ENCODE measurements at regions not wholly inside any gene's neighbourhood (a gene's known extent, or its start where the extent isn't known, plus 50 kb on each side); places are given as distances from the start of the nearest gene placed in this dataset.
A peak's percentile ranks its signal among the peaks of the same experiment; 100 is the strongest.
"Not testable (repeated sequence)": the region's sequence is repeated elsewhere in the genome, so short reads cannot be mapped to it uniquely, and the experiment has no call there.

DNA sequence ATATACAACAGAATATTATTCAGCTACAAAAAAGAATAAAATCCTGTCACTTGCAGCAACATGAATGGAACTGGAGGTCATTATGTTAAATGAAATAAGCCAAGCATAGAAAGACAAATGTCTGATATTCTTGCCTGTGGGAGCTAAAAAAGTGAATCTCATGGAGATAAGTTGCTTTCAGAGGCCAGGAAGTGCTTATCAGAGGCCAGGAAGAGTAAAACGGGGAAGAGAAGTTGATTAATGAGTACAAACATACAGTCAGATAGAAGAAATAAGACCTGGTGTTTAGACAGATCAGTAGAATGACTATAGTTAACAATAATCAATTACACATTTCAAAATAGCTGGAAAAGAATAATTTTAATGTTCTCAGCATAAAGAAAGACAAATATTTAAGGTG lies 54.4 kb upstream of the CPHXL start:
- no peak for DNase-seq

DNA sequence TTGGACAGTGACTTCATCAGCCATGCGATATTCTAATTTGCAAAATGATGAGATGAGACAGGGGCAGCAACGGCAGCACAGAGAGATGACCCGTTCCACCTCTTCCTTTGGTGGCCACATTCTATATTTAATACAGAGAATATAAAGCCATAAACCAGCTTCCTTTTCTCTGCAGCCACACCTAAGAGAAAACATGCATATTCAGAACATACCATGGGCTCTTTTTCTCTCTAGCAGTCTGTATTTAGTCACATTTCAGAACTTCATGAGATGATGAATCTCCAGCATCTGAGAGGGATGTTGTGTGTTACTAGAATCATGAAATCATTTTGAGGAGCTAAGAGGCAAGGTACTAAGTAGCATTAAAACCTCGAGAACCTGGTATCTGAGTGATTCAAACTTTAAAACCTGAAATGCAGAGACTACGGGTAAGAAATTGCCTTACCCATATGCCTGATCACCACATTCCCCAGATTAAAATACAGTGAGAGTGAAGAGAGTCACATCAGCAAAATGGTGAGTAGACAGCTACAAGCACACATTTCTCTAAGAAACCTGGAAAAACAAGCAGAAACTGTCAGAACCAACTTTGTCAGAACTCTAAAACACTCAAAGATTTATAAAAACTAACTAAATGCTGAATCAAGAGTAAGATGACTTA lies 55.5 kb upstream of the CPHXL start:
- no peak for DNase-seq

DNA sequence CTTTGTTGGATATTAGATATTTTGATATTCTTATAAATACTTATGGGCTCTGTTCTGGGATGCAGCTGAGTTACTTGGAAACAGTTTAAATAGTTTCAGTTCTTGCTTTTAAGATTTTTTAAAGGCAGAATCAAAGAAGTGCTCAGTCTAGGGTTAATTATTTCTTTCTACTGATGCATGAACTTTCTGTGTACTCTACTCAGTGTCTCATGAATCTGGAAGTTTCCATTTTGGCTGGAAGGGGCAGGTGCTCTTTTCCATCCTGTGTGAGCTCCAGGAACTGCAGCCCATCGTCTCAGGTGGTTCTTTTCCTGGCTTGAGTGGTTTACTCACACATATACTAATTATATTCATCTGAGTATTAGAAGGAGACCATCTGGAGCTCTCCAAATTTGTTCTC lies 61.1 kb upstream of the CPHXL start:
- no peak for DNase-seq

DNA sequence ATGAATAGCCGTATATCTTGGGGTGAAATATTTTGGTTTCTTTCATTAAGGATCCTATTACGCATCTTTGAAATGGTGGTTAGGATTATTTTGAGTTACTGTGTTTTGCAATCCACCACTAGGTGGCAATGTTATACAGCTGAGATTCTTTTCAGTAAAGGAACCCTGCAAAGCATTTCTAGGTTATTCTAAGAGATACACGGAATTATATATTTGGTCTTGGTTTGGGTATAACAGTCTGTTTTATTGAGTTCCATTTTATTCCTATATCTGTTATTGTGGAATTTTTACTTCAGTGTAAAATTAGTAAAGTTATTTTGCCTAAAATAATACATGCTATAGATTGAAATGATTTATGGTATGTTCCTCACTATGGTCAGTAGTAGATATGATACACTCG lies 62.9 kb upstream of the CPHXL start:
- peak; percentile 75 for DNase-seq

DNA sequence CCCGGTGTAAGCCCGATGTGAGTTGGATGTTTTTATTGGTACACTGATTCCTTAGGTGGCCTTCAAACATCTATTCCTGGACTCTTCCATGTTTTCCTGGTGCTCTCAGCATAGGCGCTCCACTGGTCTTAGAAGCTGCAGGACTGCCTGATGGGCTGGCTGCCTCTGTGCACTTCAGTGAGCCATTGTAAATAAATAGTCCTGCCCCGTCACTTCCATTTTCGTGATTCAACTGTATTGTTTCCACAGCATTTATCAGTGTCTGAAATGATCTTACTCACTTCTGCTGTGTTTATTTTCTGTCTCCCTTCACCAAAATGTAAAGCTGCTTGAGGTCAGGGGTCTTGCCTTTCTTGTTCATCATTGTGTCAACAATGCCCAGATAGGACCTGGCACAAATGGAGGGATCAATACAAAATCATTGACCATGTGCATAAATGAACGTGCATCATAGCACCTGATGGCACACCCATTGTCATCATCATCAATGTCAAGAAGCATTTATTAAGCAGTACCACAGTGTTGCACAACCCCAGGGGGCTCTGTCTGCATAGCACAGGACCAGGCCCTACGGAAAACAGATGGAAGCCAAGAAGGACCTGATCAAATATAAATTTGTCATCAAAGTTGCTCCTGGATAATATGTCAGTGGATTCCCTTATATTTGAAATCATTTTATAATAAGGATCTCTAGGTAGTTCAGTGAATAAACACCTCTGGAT lies 66.6 kb upstream of the CPHXL start:
- no peak for DNase-seq

DNA sequence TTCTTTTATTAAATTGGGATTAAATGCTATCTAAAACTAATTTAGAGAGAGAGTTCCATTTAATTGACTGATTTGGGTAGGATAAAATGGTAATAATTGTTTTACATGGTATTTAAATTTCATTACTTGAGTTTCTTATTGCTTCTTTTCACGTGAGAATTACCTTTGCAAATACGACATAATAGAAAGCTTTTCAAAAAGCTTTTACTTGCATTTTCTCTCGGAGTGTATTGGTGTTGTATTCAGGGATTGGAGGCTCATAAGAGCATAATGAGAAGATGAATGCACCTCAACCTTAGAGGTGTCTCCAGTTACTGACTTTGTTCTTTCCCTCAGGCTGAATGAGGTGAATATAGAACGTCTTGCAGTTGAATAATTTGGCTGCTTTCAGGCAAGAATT lies 67.4 kb upstream of the CPHXL start:
- no peak for DNase-seq

DNA sequence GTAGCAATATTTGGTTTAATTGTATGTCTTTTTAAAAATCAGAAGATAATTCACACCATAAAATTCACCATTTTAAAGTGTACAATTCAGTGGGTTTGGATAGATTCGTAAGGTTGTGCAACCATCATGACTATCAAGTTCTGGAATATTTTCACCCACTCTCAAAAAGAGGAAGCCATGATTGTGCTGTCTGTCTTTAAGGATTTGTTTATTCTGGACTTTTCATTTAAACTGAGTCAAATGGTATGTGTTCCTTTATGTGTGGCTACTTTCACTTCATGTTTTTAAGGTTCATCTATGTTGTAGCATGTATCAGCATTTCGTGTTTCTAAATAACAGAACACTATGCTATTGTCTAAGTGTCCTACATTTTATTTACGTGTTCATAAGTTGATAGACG lies 68.1 kb upstream of the CPHXL start:
- DNase-seq: no peak

DNA sequence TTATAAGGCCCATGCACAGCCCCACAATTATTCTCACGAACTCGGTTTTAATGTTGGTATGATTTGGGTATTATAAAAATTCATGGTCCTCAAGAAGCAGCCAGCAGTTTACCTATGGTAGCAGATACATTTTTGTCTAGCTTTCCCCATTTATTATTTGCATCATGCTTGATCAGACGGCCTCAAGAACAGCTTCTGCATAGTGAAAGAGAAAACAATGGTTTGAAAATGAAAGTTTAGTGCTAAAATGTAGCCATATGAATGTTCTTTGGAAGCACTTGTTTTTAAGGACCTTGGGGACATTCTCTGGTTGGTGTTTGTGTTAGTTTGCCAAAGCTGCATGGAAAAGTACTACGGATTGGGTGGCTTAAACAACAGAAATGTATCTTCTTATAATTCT lies 72.4 kb upstream of the CPHXL start:
- DNase-seq: no peak

DNA sequence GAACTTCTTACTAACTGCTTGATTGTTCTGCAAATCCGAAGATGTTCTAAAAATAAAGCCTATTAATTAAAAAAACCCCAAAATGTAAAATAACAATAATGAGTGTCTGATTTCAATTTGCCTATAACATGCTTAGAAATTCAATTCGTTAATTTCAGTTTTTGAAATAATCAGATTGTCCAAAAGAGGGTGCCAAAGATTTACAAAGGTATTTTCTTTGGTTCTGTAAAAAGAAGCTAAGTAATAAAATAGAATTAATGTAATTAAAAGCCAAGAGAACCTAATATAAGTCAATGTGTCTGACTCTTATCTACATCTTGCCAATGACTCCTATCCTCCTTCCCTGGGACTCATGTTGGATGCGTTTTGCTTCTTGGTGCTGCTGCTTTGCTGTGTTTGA lies 75.0 kb upstream of the CPHXL start:
- DNase-seq: peak; percentile 5

DNA sequence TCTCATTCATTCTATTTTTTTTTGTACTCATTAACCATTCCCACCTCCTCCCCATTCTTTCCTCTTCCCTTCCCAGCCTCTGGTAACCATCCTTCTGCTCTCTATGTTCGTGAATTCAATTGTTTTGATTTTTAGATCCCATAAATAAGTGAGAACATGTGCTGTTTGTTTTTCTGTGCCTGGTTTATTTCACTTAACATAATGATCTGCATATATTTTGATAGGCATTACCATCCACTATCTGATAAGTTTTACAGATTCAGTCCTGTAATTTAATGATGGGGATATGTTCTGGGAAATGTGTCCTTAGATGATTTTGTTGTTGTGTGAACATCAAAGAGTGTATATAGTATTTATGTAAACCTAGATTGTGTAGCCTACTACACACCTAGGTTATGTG lies 77.5 kb upstream of the CPHXL start:
- no peak for DNase-seq

DNA sequence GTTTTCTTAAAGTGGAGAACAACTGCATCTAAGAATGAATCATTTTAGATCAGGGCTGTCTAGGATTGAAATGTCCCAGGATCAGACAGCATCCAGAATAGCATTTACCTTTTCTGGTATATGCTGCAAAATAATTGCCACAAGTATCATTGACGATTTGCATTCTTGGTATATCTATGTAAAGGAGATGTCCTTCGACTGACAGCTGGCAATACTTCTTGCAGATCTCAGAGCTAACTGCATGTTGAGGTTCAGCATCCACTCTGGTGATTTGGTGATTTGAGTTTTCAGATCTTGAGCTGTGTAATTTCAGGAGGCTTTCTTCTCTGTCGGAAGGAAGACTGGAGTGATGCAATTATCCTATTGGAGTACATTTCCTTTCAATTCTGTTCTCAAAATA lies 78.1 kb upstream of the CPHXL start:
- DNase-seq: no peak

DNA sequence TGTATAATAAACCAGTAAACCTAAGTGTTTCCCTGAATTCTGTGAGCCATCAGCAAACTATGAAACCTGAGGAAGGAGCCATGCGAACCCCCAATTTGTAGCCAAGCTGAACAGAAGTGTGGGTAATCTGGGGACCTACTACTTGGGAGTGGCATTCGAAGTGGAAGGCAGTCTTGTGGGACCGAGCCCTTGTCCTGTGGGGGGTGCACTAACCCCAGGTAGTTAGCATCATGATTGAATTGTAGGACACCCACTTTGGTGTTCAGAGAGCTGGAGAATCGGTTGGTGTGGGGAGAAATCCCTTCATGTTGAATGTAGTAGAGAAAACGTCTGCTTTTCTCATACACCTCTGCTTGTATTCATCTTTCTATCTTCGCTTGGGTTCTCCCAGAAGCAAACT lies 79.7 kb upstream of the CPHXL start:
- no peak for DNase-seq

DNA sequence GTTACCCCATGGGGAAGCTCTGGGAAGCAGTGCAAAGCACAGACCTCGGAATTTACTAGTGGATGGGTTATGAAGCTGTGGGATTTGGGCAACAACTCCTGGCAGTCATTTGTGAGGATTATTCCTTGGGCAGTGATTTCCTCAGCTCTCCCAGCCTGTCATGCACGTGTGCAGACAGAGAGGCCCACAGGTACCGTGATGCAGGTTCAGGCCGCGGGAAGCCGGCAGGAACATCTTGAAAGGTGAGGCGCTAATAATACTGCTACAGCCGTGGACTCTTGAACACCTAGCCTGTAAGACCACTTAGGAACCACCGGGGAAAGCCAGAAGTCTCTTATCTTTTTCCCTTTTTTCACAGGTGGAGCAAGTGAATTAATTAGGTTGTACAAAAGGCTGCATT lies 80.2 kb upstream of the CPHXL start:
- DNase-seq: no peak

DNA sequence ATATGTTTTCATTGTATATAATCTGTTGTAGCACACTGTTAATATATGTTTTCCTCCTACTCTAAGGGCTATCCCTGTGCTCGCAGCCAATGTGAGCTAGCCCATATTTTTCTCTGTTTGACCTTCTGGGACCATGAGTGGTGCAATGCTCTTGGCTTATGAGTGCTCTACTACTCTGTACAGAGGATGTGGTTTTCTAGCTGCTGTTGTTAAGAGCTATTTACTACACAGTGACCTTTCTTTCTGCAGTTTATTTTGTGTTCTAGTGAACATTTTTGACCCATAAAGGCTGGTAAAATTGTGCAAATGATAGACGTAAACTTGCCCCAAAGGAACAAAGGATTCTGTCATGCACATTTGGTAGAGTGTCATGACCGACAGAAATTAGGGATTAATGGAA lies 84.1 kb upstream of the CPHXL start:
- no peak for DNase-seq

DNA sequence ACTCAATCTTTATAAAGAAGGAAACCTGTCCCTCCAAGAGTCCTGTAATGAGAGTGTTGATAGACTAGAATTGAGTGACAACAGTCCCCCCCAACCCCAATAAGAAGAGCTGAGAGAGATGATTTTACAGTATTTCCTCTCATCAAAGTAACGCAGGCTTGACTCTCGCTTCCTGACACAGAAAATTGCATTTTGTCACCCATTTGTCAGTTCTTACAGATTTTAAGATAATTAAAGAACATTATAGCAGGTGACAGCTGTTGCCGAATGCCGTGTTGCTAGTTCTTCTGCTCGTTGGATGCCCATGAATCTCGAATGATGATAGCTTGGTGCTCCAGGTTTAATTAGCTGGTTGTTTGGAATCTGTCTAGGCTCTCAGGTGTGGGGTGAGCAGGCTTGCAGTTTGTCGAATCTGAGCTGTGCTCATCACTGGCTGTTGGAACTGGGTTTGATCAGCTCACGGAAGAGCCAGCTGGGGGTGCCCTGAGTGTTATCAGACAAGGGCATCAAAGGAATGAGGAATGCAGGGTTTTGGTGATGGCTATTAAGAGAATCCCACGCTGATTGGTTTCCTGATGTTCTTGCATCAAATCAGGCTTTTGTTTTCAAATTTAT lies 84.8 kb upstream of the CPHXL start:
- DNase-seq: no peak

DNA sequence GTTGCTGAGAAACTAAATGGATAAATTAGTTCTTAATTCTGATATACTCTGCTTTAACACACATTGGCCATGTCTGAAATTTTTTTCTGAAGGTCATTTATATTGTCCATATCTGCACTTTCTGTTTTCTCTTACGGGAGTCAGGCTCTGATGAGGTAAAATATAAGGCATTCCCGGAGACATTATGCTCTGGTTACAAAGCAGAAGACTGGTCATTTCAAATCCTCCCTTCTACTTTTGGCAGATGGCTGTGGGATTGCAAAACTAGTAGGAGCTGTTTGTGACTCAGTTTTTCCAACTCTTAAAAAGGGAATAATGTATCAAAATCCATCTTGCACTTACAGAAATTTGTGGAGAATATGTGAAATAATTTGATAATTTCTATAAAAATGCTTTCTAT lies 92.2 kb upstream of the CPHXL start:
- DNase-seq: no peak

DNA sequence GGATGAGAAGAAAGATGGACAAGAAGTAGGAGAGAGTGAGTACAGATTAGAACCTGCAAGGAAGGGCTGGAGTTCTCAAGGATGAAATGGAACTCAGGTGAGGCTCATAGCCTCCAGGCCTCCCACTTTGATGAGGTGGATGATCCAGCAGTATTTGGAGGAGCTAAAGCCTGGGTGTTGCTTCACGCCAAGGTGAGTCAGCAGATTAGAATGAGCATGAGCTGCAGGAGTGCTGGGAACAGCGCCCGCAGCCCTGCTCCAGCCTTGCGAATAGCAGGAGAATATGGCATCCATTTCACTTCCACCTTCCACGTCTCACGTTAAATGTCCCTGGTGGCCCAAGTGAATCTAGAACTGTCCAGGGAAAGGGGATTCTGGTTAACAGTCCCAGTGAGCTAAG lies 94.4 kb upstream of the CPHXL start:
- no peak for DNase-seq

DNA sequence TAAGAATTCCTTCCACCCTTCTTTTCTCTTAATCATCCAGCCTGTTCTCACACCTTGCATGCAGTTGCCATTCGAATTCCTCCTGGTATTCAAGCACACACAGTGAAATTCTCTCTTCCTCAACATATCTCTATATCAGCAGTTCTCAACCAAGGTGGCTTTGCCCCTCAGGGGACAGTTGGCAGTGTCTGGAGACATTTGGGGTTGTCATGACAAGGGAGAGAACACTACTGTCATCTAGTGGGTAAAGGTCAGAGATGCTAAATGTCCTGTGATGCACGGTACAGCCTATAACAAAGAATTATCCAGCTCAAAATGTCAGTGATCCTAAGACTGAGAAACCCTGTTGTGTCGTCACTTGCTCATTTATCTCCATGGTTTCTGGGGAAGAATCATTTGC lies 94.8 kb upstream of the CPHXL start:
- no peak for DNase-seq

DNA sequence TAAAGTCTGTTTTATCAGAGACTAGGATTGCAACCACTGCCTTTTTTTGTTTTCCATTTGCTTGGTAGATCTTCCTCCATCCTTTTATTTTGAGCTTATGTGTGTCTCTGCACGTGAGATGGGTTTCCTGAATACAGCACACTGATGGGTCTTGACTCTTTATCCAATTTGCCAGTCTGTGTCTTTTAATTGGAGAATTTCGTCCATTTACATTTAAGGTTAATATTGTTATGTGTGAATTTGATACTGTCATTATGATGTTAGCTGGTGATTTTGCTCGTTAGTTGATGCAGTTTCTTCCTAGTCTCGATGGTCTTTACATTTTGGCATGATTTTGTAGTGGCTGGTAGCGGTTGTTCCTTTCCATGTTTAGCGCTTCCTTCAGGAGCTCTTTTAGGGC lies 99.5 kb upstream of the CPHXL start:
- not testable (repeated sequence) for DNase-seq

DNA sequence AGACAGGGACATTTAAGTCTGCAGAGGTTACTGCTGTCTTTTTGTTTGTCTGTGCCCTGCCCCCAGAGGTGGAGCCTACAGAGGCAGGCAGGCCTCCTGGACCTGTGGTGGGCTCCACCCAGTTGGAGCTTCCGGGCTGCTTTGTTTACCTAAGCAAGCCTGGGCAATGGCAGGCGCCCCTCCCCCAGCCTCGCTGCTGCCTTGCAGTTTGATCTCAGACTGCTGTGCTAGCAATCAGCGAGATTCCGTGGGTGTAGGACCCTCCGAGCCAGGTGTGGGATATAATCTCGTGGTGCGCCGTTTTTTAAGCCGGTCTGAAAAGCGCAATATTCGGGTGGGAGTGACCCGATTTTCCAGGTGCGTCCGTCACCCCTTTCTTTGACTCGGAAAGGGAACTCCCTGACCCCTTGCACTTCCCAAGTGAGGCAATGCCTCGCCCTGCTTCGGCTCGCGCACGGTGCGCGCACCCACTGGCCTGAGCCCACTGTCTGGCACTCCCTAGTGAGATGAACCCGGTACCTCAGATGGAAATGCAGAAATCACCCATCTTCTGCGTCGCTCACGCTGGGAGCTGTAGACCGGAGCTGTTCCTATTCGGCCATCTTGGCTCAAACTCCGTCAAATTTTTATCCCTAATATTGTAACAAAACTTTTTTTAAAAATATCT lies 101.2 kb upstream of the CPHXL start:
- DNase-seq: not testable (repeated sequence)

DNA sequence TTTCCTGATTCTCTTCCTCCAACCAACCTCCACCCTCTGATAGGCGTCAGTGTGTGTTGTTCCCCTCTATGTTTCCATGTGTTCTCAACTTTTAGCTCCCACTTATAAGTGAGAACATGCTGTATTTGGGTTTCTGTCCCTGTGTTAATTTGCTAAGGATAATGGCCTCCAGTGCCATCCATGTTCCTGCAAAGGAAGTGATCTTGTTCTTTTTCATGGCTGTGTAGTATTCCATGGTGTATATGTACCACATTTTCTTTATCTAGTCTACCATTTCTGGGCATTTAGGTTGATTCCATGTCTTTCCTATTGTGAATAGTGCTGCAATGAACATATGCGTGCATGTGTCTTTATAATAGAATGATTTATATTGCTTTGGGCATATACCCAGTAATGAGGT lies 107.1 kb upstream of the CPHXL start:
- DNase-seq: not testable (repeated sequence)

DNA sequence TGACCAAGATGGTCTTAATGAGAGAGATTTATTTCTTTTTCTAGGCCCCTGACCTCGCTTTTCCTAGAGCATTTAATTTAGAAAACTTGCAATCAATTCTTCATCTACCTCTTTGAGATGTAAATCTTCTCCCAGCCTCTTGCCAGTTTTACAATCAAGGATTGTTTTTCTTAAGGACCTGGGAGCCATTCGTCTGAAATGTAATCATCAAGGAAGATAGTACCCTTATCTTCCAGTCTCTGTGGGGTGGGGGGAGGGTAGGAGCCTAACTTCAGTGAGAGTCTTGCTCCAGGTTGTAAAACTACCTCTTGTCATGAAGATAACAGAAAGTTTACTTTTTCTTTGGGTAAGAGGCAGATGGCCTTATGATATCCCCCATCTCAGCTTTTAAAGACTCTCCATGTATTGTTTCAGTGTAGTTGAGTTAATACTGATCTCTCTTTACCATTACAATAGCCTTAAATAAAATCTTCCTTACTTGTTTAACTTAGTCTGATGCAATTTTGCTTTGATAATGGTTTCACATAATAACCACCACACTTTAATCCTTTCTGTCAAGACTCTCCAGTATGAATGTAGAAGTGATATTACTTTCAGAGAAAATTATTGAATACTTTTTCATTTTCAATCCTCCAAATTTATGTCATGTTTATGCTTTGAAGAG lies 110.2 kb upstream of the CPHXL start:
- DNase-seq: no peak

DNA sequence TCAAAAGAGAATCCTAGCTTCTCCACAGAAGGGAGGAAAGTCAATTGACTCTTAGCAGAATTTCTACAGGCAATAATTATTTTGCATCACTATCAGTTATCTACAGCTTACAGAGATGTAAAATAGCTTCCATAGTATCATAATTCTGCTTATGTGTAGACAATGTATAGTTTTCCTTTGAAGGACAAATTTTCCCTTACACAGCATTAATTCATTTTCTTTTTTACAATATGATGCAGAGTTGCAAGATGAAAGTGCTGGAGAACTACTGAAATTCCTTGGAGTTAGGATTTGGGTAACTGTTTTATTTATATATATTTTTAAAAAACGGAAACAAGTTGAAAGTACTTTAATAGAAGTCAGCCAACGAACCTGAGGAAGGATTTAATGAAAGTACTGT lies 111.0 kb upstream of the CPHXL start:
- no peak for DNase-seq

DNA sequence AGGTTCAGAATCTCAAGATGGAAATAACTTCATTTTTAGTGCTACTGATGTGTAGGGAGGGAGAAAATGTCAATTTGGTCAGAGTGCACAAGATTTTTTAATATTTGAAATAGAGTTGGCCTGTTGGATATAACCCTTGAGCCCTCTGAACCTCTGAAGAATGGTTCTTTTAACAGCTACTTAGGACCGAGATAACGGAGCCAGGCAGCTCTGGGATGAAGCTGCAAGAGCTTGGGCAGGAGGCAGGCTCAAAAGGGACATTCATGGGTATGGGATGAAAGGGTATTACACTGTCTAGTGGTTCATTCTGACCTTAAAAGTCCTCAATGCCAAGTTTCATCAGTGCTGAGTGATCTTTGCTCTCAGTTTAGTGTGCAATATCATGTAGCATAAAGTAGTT lies 111.4 kb upstream of the CPHXL start:
- no peak for DNase-seq
